ENCODE measurements at regions not wholly inside any gene's neighbourhood (a gene's known extent, or its start where the extent isn't known, plus 50 kb on each side); places are given as distances from the start of the nearest gene placed in this dataset.

GRCh38 chr9:116094846-116095245 is 58.7 kb upstream of the PAPPA start:
- TF ChIP-seq FOXA2 (IDR thresholded peaks at IDR 0.05) (no peak), YY1 (IDR thresholded peaks at IDR 0.05) (no peak), HNF4G (IDR thresholded peaks at IDR 0.05) (no peak), GABPA (IDR thresholded peaks at IDR 0.05 in 1 of 2, conservative IDR thresholded peaks at IDR 0.05 in 1 of 2) (no peak), NR2F2 (IDR thresholded peaks at IDR 0.05) (no peak), MAX (IDR thresholded peaks at IDR 0.05) (no peak)
- TF ChIP-seq, protein P1, sequence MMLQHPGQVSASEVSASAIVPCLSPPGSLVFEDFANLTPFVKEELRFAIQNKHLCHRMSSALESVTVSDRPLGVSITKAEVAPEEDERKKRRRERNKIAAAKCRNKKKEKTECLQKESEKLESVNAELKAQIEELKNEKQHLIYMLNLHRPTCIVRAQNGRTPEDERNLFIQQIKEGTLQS (IDR thresholded peaks at IDR 0.05): no peak
- Histone ChIP-seq H3K36me3 (ENCODE audit: control insufficient read depth in 4 of 4, insufficient read depth in 3 of 4, low read depth in 1 of 4, low read length in 3 of 4) (no peaks in the 10 kb centered on the region), H3K9ac (ENCODE audit: low read depth in 1 of 2, low read length in 2 of 2) (no peak overlapping the region), H3K27ac (ENCODE audit: low read depth in 1 of 2, low read length in 2 of 2) (no peak overlapping the region), H3K4me1 (ENCODE audit: control insufficient read depth in 4 of 4, insufficient read depth in 4 of 4, low read length in 3 of 4) (no peaks in the 10 kb centered on the region), H3K9me3 (ENCODE audit: control insufficient read depth in 4 of 4, low read length in 3 of 4) (no peaks in the 10 kb centered on the region), H3K4me3 (ENCODE audit: low read depth in 1 of 3, low read length in 3 of 3) (no peak overlapping the region), H3K27me3 (ENCODE audit: control insufficient read depth in 4 of 4, insufficient read depth in 4 of 4, low read length in 3 of 4) (peaks cover 0 to 14% (median 3%) of the 10 kb centered on the region in 4 donors)
- no peak for DNase-seq (ENCODE audit: low spot score)

- DNase-seq (ENCODE audit: low spot score): no peak
- 77% methylated on average over 2 of the region's 2 CpGs for WGBS
- no peak overlapping the region for H3K4me3 ChIP-seq (ENCODE audit: low read depth in 1 of 3, low read length in 3 of 3)
- H3K27me3 ChIP-seq (ENCODE audit: control insufficient read depth in 4 of 4, insufficient read depth in 4 of 4, low read length in 3 of 4): peaks cover 0 to 12% (median 3%) of the 10 kb centered on the region in 4 donors
- TF ChIP-seq MAX (IDR thresholded peaks at IDR 0.05) (no peak), HNF4A (conservative IDR thresholded peaks at IDR 0.05) (no peak), FOXA2 (IDR thresholded peaks at IDR 0.05) (no peak), REST (IDR thresholded peaks at IDR 0.05) (no peak), RAD21 (IDR thresholded peaks at IDR 0.05) (no peak), FOXA1 (IDR thresholded peaks at IDR 0.05) (no peak), ZBTB33 (IDR thresholded peaks at IDR 0.05) (no peak), RXRA (IDR thresholded peaks at IDR 0.05) (no peak), TAF1 (conservative IDR thresholded peaks at IDR 0.05) (no peak), EGR1 (IDR thresholded peaks at IDR 0.05; ENCODE audit: low read depth in 2 of 2) (no peak), HNF4G (IDR thresholded peaks at IDR 0.05) (no peak), GABPA (IDR thresholded peaks at IDR 0.05 in 1 of 2, conservative IDR thresholded peaks at IDR 0.05 in 1 of 2) (no peak)
- TF ChIP-seq, protein P1 (IDR thresholded peaks at IDR 0.05): no peak
- H3K9me3 ChIP-seq (ENCODE audit: control insufficient read depth in 4 of 4, low read length in 3 of 4): peaks cover 0 to 3% (median 0%) of the 10 kb centered on the region in 4 donors
- no peak overlapping the region for H3K27ac ChIP-seq (ENCODE audit: low read depth in 1 of 2, low read length in 2 of 2)
- no peak overlapping the region for H3K9ac ChIP-seq (ENCODE audit: low read depth in 1 of 2, low read length in 2 of 2)
- no peaks in the 10 kb centered on the region for H3K36me3 ChIP-seq (ENCODE audit: control insufficient read depth in 4 of 4, insufficient read depth in 3 of 4, low read depth in 1 of 4, low read length in 3 of 4)
- no peaks in the 10 kb centered on the region for H3K4me1 ChIP-seq (ENCODE audit: control insufficient read depth in 4 of 4, insufficient read depth in 4 of 4, low read length in 3 of 4)
These were observed 58.2 kb upstream of the PAPPA start for GRCh38 chr9:116095403-116095802.

Measured in liver (tissue), 7 donors.